BLaER1 treated with 17β-estradiol and CSF1 and Interleukin-3, amounts not matched to agents 10 nM and 100 nM (cell line): ENCODE measurements at regions not wholly inside any gene's neighbourhood (a gene's known extent, or its start where the extent isn't known, plus 50 kb on each side); places are given as distances from the start of the nearest gene placed in this dataset.

Experiments
- H3K27ac ChIP-seq, 11 experiments: shearing (Covaris generic); formaldehyde crosslinking; 2 replicates each; pipeline ENCODE4 v1.8.1; 2022
- H3K27me3 ChIP-seq, 11 experiments: shearing (Covaris generic); formaldehyde crosslinking; 2 replicates each; pipeline ENCODE4 v1.8.1; 2022
- H3K36me3 ChIP-seq, 11 experiments: shearing (Covaris generic); formaldehyde crosslinking; 2 replicates each; pipeline ENCODE4 v1.8.1; 2022
- H3K4me1 ChIP-seq, 10 experiments: shearing (Covaris generic); formaldehyde crosslinking; 2 replicates each; pipeline ENCODE4 v1.8.1; 2022
- H3K4me2 ChIP-seq, 11 experiments: shearing (Covaris generic); formaldehyde crosslinking; 2 replicates each; pipeline ENCODE4 v1.8.1; 2022
- H3K4me3 ChIP-seq, 10 experiments: shearing (Covaris generic); formaldehyde crosslinking; 2 replicates each; pipeline ENCODE4 v1.8.1; 2022
- H3K9ac ChIP-seq, 11 experiments: shearing (Covaris generic); formaldehyde crosslinking; 2 replicates each; pipeline ENCODE4 v1.8.1; 2022
- H3K9me3 ChIP-seq, 11 experiments: shearing (Covaris generic); formaldehyde crosslinking; replicated peaks in 1 of 11; 2 replicates each; pipeline ENCODE4 v1.8.1; 2022
- H4K20me1 ChIP-seq, 11 experiments: shearing (Covaris generic); formaldehyde crosslinking; 2 replicates each; pipeline ENCODE4 v1.8.1; 2022
- Cebpa-rat ChIP-seq, 11 experiments: shearing (Covaris generic); IDR thresholded peaks; 2 replicates each; pipeline ENCODE4 v1.8.1; 2022

- Histone ChIP-seq H3K27ac (no peak overlapping the region), H3K36me3 (no peaks in the 10 kb centered on the region), H3K4me2 (no peak overlapping the region), H3K9me3 (no peaks in the 10 kb centered on the region), H3K27me3 (no peaks in the 10 kb centered on the region), H3K9ac (no peak overlapping the region), H3K4me3 (no peak overlapping the region), H4K20me1 (no peaks in the 10 kb centered on the region), H3K4me1 (peaks cover 0 to 14% (median 0%) of the 10 kb centered on the region in 10 experiments; a peak in 5 of 20 replicates)
- TF ChIP-seq Cebpa-rat (IDR thresholded peaks at IDR 0.05) = no peak
These were observed 131.9 kb upstream of the ATP1B1 start for GRCh38 chr1:168974611-168975010.

- no peak for TF ChIP-seq Cebpa-rat (IDR thresholded peaks at IDR 0.05)
- Histone ChIP-seq H3K36me3 (no peaks in the 10 kb centered on the region), H3K27me3 (no peaks in the 10 kb centered on the region), H3K9ac (no peak overlapping the region), H3K4me3 (no peak overlapping the region), H3K4me1 (peaks cover 0 to 31% (median 0%) of the 10 kb centered on the region in 10 experiments; a peak in 5 of 20 replicates), H3K4me2 (no peak overlapping the region), H4K20me1 (no peaks in the 10 kb centered on the region), H3K27ac (no peak overlapping the region), H3K9me3 (no peaks in the 10 kb centered on the region)
These were observed 130.2 kb upstream of the ATP1B1 start for GRCh38 chr1:168976267-168976666.

- TF ChIP-seq Cebpa-rat (IDR thresholded peaks at IDR 0.05) = no peak
- Histone ChIP-seq H3K9ac (no peak overlapping the region), H3K9me3 (no peaks in the 10 kb centered on the region), H3K4me3 (no peak overlapping the region), H3K27ac (no peak overlapping the region), H3K36me3 (no peaks in the 10 kb centered on the region), H4K20me1 (no peaks in the 10 kb centered on the region), H3K4me2 (no peak overlapping the region), H3K27me3 (no peaks in the 10 kb centered on the region), H3K4me1 (peaks cover 0 to 45% (median 0%) of the 10 kb centered on the region in 10 experiments; a peak in 5 of 20 replicates)
These were observed 128.9 kb upstream of the ATP1B1 start for GRCh38 chr1:168977618-168978017.

GRCh38 chr1:168979276-168979675, 127.2 kb upstream of the ATP1B1 start:
- peak overlapping the region in 2 of 11 experiments; percentile 36 to 59; a peak in 4 of 22 replicates for H3K27ac ChIP-seq

GRCh38 chr1:168980180-168980579, 126.3 kb upstream of the ATP1B1 start:
- Histone ChIP-seq H3K36me3 (no peaks in the 10 kb centered on the region), H3K4me3 (no peak overlapping the region), H3K27me3 (no peaks in the 10 kb centered on the region), H4K20me1 (no peaks in the 10 kb centered on the region), H3K27ac (peak overlapping the region in 1 of 11 experiments; percentile 24; a peak in 3 of 22 replicates), H3K4me2 (peak overlapping the region in 2 of 11 experiments; percentile 65 to 74; a peak in 5 of 22 replicates), H3K4me1 (peaks cover 0 to 58% (median 0%) of the 10 kb centered on the region in 10 experiments; a peak in 5 of 20 replicates), H3K9ac (no peak overlapping the region), H3K9me3 (no peaks in the 10 kb centered on the region)
- TF ChIP-seq Cebpa-rat (IDR thresholded peaks at IDR 0.05) = no peak

More at GRCh38 chr1:168979276-168979675, 127.2 kb upstream of the ATP1B1 start:
- Histone ChIP-seq H3K4me1 (peaks cover 0 to 58% (median 0%) of the 10 kb centered on the region in 10 experiments; a peak in 5 of 20 replicates), H4K20me1 (no peaks in the 10 kb centered on the region), H3K9ac (no peak overlapping the region), H3K4me2 (peak overlapping the region in 3 of 11 experiments; percentile 4 to 74 (median 65); a peak in 5 of 22 replicates), H3K4me3 (no peak overlapping the region), H3K9me3 (no peaks in the 10 kb centered on the region), H3K27me3 (no peaks in the 10 kb centered on the region), H3K36me3 (no peaks in the 10 kb centered on the region)
- no peak for TF ChIP-seq Cebpa-rat (IDR thresholded peaks at IDR 0.05)

- peaks cover 0 to 58% (median 0%) of the 10 kb centered on the region in 10 experiments; a peak in 5 of 20 replicates for H3K4me1 ChIP-seq
- no peaks in the 10 kb centered on the region for H3K9me3 ChIP-seq
- H3K4me2 ChIP-seq = peak overlapping the region in 2 of 11 experiments; percentile 65 to 74; a peak in 3 of 22 replicates
- no peak overlapping the region for H3K9ac ChIP-seq
- H3K27me3 ChIP-seq = no peaks in the 10 kb centered on the region
- no peaks in the 10 kb centered on the region for H4K20me1 ChIP-seq
- no peak overlapping the region for H3K27ac ChIP-seq
- TF ChIP-seq Cebpa-rat (IDR thresholded peaks at IDR 0.05) = no peak
- H3K36me3 ChIP-seq = no peaks in the 10 kb centered on the region
- H3K4me3 ChIP-seq = no peak overlapping the region
These were observed 125.8 kb upstream of the ATP1B1 start for GRCh38 chr1:168980656-168981055.

GRCh38 chr1:168982778-168983177, 123.7 kb upstream of the ATP1B1 start:
- Histone ChIP-seq H3K4me2 (peak overlapping the region in 2 of 11 experiments; percentile 62 to 74; a peak in 4 of 22 replicates), H3K4me3 (no peak overlapping the region), H3K27me3 (no peaks in the 10 kb centered on the region), H3K9me3 (no peaks in the 10 kb centered on the region), H3K27ac (peak overlapping the region in 2 of 11 experiments; percentile 31 to 32; a peak in 2 of 22 replicates), H4K20me1 (no peaks in the 10 kb centered on the region), H3K36me3 (no peaks in the 10 kb centered on the region), H3K9ac (no peak overlapping the region), H3K4me1 (peaks cover 0 to 58% (median 0%) of the 10 kb centered on the region in 10 experiments; a peak in 5 of 20 replicates)
- TF ChIP-seq Cebpa-rat (IDR thresholded peaks at IDR 0.05) = no peak

GRCh38 chr1:168987330-168987729, 119.2 kb upstream of the ATP1B1 start:
- Histone ChIP-seq H3K36me3 (no peaks in the 10 kb centered on the region), H3K9ac (no peak overlapping the region), H4K20me1 (no peaks in the 10 kb centered on the region), H3K27ac (no peak overlapping the region), H3K9me3 (no peaks in the 10 kb centered on the region), H3K4me3 (no peak overlapping the region), H3K4me1 (peaks cover 0 to 28% (median 0%) of the 10 kb centered on the region in 10 experiments; a peak in 4 of 20 replicates), H3K27me3 (no peaks in the 10 kb centered on the region), H3K4me2 (no peak overlapping the region)
- no peak for TF ChIP-seq Cebpa-rat (IDR thresholded peaks at IDR 0.05)

- no peaks in the 10 kb centered on the region for H3K36me3 ChIP-seq
- no peak overlapping the region for H3K27ac ChIP-seq
- H3K27me3 ChIP-seq = no peaks in the 10 kb centered on the region
- no peak overlapping the region for H3K4me3 ChIP-seq
- H4K20me1 ChIP-seq = no peaks in the 10 kb centered on the region
- no peak overlapping the region for H3K4me2 ChIP-seq
- no peak for TF ChIP-seq Cebpa-rat (IDR thresholded peaks at IDR 0.05)
- H3K9ac ChIP-seq = no peak overlapping the region
- H3K9me3 ChIP-seq = no peaks in the 10 kb centered on the region
- peaks cover 0 to 22% (median 0%) of the 10 kb centered on the region in 10 experiments; a peak in 4 of 20 replicates for H3K4me1 ChIP-seq
These were observed 118.6 kb upstream of the ATP1B1 start for GRCh38 chr1:168987923-168988322.

GRCh38 chr1:168989985-168990384, 116.5 kb upstream of the ATP1B1 start:
- Histone ChIP-seq H4K20me1 (no peaks in the 10 kb centered on the region), H3K27me3 (no peaks in the 10 kb centered on the region), H3K36me3 (no peaks in the 10 kb centered on the region), H3K4me2 (peak overlapping the region in 2 of 11 experiments; percentile 27 to 29; a peak in 3 of 22 replicates), H3K9ac (no peak overlapping the region), H3K4me3 (no peak overlapping the region), H3K9me3 (no peaks in the 10 kb centered on the region), H3K27ac (no peak overlapping the region), H3K4me1 (peaks cover 0 to 11% (median 0%) of the 10 kb centered on the region in 10 experiments; a peak in 2 of 20 replicates)
- no peak for TF ChIP-seq Cebpa-rat (IDR thresholded peaks at IDR 0.05)
